Tibial nerve (tissue), 4 donors: ENCODE measurements at regions not wholly inside any gene's neighbourhood (a gene's known extent, or its start where the extent isn't known, plus 50 kb on each side); places are given as distances from the start of the nearest gene placed in this dataset.

ENCODE experiments used
- DNase-seq, 2 donors: peaks; one replicate each; pipeline ENCODE4 v3.0.0-alpha.2; 2019; ENCODE audit warnings: low spot score in 2 of 2
- H3K27ac ChIP-seq, 4 donors: fragments of 200-600 bp; sonication (generic) in 3 of 4; one replicate each; pipeline ENCODE4 v1.5.1; 2017 to 2019; ENCODE audit warnings: mild to moderate bottlenecking in 1 of 4
- H3K27me3 ChIP-seq, 2 donors: fragments of 200-600 bp; sonication (generic) in 1 of 2; one replicate each; pipeline versions ENCODE4 v1.5.1 to v1.6.0; 2017 to 2019
- H3K36me3 ChIP-seq, 3 donors: fragments of 200-600 bp; sonication (generic); one replicate each; pipeline ENCODE4 v1.5.1; 2018 to 2019
- H3K4me1 ChIP-seq, 4 donors: fragments of 200-600 bp; sonication (generic) in 3 of 4; one replicate each; pipeline ENCODE4 v1.5.1; 2017 to 2019
- H3K4me3 ChIP-seq, 4 donors: fragments of 200-600 bp; sonication (generic) in 3 of 4; one replicate each; pipeline ENCODE4 v1.5.1; 2017 to 2019; ENCODE audit warnings: mild to moderate bottlenecking in 1 of 4, moderate library complexity in 1 of 4
- H3K9me3 ChIP-seq, 4 donors: fragments of 200-600 bp; sonication (generic) in 3 of 4; one replicate each; pipeline ENCODE4 v1.5.1; 2017 to 2019
- CTCF ChIP-seq, 5 experiments: fragments of 200-600 bp in 3 of 5; fragments of 450-650 bp in 2 of 5; sonication (generic) in 3 of 5; IDR thresholded peaks; one replicate each; pipeline ENCODE4 v1.5.1; 2016 to 2019; ENCODE audit warnings: antibody characterized with exemption in 5 of 5, mild to moderate bottlenecking in 3 of 5, moderate library complexity in 2 of 5
- EP300 ChIP-seq, 2 donors: sonication (generic); formaldehyde crosslinking; IDR thresholded peaks; one replicate each; pipeline ENCODE4 v1.6.1; 2017; ENCODE audit warnings: antibody characterized with exemption in 2 of 2, mild to moderate bottlenecking in 1 of 2
- POLR2A ChIP-seq, 2 donors: fragments of 450-650 bp; IDR thresholded peaks; one replicate each; pipeline ENCODE4 v1.6.1; 2017; ENCODE audit warnings: antibody characterized with exemption in 2 of 2, mild to moderate bottlenecking in 2 of 2, moderate library complexity in 2 of 2
- WGBS, 2 donors: methylation state at CpG; one replicate each; pipeline ENCODE4 v1.1.5; 2018; 5-methylcytosine and 5-hydroxymethylcytosine counted together

- DNase-seq = no peak
- Histone ChIP-seq H3K4me1 (no peaks in the 10 kb centered on the region), H3K36me3 (no peaks in the 10 kb centered on the region), H3K27ac (no peak overlapping the region), H3K4me3 (no peak overlapping the region), H3K9me3 (no peaks in the 10 kb centered on the region), H3K27me3 (no peaks in the 10 kb centered on the region)
- WGBS, 2 donors = 93 to 96% methylated on average over 4 of the region's 4 CpGs
- no peak for TF ChIP-seq EP300 (IDR thresholded peaks at IDR 0.05)
- TF ChIP-seq POLR2A (IDR thresholded peaks at IDR 0.05) = no peak
- no peak for TF ChIP-seq CTCF (IDR thresholded peaks at IDR 0.05)
Measured at GRCh38 chr12:115259968-115260747, 576.2 kb upstream of the TBX3 start.

- TF ChIP-seq POLR2A (IDR thresholded peaks at IDR 0.05) = no peak
- no peak for TF ChIP-seq CTCF (IDR thresholded peaks at IDR 0.05)
- TF ChIP-seq EP300 (IDR thresholded peaks at IDR 0.05) = no peak
- Histone ChIP-seq H3K27me3 (no peaks in the 10 kb centered on the region), H3K9me3 (no peaks in the 10 kb centered on the region), H3K4me1 (no peaks in the 10 kb centered on the region), H3K36me3 (no peaks in the 10 kb centered on the region), H3K27ac (no peak overlapping the region), H3K4me3 (no peak overlapping the region)
- no peak for DNase-seq
- WGBS, 2 donors = 87 to 94% methylated on average over 2 of the region's 2 CpGs
Measured at GRCh38 chr12:115257791-115258190, 573.8 kb upstream of the TBX3 start.

- Histone ChIP-seq H3K4me1 (no peaks in the 10 kb centered on the region), H3K9me3 (no peaks in the 10 kb centered on the region), H3K36me3 (no peaks in the 10 kb centered on the region), H3K27me3 (no peaks in the 10 kb centered on the region), H3K27ac (no peak overlapping the region), H3K4me3 (no peak overlapping the region)
- no peak for DNase-seq
- 85 to 91% methylated on average over 5 of the region's 5 CpGs for WGBS, 2 donors
- no peak for TF ChIP-seq CTCF (IDR thresholded peaks at IDR 0.05)
- no peak for TF ChIP-seq POLR2A (IDR thresholded peaks at IDR 0.05)
- TF ChIP-seq EP300 (IDR thresholded peaks at IDR 0.05) = no peak
Measured at GRCh38 chr12:115255962-115256361, 572.0 kb upstream of the TBX3 start.

- Histone ChIP-seq H3K4me1 (no peaks in the 10 kb centered on the region), H3K9me3 (no peaks in the 10 kb centered on the region), H3K4me3 (no peak overlapping the region), H3K27me3 (no peaks in the 10 kb centered on the region), H3K27ac (no peak overlapping the region), H3K36me3 (no peaks in the 10 kb centered on the region)
- TF ChIP-seq CTCF (IDR thresholded peaks at IDR 0.05) (no peak), EP300 (IDR thresholded peaks at IDR 0.05) (no peak), POLR2A (IDR thresholded peaks at IDR 0.05) (no peak)
- no peak for DNase-seq
Measured at GRCh38 chr12:115255257-115255656, 571.3 kb upstream of the TBX3 start.

GRCh38 chr12:115253049-115253448 lies 569.1 kb upstream of the TBX3 start:
- no peak overlapping the region for H3K27ac ChIP-seq
- H3K36me3 ChIP-seq = no peaks in the 10 kb centered on the region
- DNase-seq = no peak
- no peaks in the 10 kb centered on the region for H3K27me3 ChIP-seq
- TF ChIP-seq CTCF (IDR thresholded peaks at IDR 0.05) = no peak
- TF ChIP-seq POLR2A (IDR thresholded peaks at IDR 0.05) = no peak
- no peak overlapping the region for H3K4me3 ChIP-seq
- no peaks in the 10 kb centered on the region for H3K4me1 ChIP-seq
- H3K9me3 ChIP-seq = no peaks in the 10 kb centered on the region
- WGBS, 2 donors = 83 to 87% methylated on average over 3 of the region's 3 CpGs
